GM12875 (cell line): ENCODE measurements at regions not wholly inside any gene's neighbourhood (a gene's known extent, or its start where the extent isn't known, plus 50 kb on each side); places are given as distances from the start of the nearest gene placed in this dataset.

Experiments
- H3K4me3 ChIP-seq: one replicate; pipeline ENCODE4 v1.5.1; 2011; ENCODE audit warnings: low read depth, low read length, control low read depth
- TF ChIP-seq, protein P1 (sequence below): IDR thresholded peaks from 2 replicates; pipeline ENCODE4 v1.5.1; 2011; ENCODE audit warnings: low read depth, mild to moderate bottlenecking, control low read depth, inconsistent platforms, low read length, moderate library complexity, borderline replicate concordance; ENCODE audit not compliant: insufficient read depth

DNA sequence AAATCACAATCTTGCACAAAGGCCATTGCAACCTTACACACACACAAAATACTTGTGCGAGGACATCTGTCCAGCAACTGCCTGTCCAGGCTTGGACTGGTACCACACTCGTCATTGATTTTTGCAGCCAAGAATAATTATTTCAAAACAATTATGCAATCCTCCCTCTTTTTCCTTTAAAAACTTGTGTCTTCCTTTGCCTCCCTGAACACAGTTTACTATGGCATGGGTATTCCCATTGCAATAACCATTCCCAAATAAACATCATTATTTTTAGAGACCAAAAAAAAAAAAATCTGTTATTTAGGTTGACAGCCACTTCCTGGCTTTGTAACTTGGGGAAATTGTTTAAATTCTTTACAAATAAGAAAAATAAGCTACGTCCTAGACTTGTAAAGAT, 54.0 kb downstream of the C11orf91 start:
- H3K4me3 ChIP-seq, result no peak overlapping the region
- TF ChIP-seq, protein P1, sequence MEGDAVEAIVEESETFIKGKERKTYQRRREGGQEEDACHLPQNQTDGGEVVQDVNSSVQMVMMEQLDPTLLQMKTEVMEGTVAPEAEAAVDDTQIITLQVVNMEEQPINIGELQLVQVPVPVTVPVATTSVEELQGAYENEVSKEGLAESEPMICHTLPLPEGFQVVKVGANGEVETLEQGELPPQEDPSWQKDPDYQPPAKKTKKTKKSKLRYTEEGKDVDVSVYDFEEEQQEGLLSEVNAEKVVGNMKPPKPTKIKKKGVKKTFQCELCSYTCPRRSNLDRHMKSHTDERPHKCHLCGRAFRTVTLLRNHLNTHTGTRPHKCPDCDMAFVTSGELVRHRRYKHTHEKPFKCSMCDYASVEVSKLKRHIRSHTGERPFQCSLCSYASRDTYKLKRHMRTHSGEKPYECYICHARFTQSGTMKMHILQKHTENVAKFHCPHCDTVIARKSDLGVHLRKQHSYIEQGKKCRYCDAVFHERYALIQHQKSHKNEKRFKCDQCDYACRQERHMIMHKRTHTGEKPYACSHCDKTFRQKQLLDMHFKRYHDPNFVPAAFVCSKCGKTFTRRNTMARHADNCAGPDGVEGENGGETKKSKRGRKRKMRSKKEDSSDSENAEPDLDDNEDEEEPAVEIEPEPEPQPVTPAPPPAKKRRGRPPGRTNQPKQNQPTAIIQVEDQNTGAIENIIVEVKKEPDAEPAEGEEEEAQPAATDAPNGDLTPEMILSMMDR, result no peak

DNA sequence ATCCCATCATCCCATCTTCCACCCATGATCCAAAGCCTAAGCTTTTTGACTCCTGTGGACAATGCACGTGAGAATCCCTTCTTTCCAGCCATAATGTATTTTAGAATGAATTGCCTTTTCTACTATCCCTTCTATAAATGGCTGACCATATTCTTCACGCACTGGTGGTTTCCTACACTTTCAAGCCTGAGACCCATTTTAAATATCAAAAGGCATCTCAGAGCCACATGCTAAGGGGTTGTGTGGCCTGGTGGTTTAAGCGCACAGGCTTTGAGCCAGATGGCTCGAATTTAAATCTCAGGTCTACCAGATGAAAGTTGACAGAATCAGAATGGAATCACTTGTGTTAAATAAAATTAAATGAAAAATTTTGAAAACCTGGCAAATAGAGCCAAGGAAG, 54.5 kb downstream of the C11orf91 start:
- H3K4me3 ChIP-seq, result no peak overlapping the region
- TF ChIP-seq, protein P1, result no peak

DNA sequence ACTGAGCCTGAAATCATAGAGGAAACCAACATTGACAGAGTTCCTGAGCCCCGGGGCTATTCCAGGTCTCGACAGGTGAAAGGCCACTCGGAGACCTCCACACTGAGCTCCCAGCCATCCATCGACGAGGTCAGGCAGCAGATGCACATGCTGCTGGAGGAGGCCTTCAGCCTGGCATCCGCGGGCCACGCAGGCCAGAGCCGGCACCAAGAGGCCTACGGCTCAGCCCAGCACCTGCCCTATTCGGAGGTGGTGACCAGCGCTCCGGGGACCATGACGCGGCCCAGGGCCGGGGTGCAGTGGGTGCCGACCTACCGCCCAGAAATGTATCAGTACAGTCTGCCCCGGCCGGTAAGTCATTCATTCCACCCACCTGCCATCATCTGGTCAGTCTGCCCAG, 54.9 kb downstream of the C11orf91 start:
- no peak overlapping the region for H3K4me3 ChIP-seq
- TF ChIP-seq, protein P1, result no peak

DNA sequence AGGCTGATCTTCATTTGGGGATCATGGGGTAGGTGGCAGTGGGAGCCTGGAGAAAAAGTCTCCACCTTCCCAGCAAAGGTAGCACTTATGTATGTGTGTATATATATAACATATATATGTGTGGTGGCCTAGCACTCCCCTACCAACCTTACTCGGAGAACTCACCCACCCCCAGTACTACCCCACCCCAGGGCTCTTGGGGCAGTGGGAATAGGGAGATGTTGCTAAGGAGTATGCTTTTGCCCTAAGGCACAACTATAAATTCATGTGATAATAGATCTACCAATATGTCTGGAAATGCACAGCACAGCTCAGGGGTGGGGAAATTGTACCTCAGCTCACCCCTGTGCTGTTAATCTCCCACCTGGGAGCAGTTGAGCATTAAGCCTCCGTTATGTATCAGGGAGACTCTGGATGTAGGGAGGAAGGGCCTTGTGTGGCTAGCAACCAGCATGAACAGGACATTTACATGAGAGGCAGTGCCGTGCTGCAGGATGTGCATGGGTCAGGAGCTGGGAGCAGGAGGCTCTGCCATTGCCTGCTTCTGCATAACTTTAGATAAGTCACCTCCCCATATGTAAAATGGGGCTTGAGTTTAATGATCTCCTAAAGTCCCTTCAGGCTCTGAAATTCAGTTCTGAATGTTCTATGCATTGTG, 57.3 kb downstream of the C11orf91 start:
- TF ChIP-seq, protein P1, result no peak

DNA sequence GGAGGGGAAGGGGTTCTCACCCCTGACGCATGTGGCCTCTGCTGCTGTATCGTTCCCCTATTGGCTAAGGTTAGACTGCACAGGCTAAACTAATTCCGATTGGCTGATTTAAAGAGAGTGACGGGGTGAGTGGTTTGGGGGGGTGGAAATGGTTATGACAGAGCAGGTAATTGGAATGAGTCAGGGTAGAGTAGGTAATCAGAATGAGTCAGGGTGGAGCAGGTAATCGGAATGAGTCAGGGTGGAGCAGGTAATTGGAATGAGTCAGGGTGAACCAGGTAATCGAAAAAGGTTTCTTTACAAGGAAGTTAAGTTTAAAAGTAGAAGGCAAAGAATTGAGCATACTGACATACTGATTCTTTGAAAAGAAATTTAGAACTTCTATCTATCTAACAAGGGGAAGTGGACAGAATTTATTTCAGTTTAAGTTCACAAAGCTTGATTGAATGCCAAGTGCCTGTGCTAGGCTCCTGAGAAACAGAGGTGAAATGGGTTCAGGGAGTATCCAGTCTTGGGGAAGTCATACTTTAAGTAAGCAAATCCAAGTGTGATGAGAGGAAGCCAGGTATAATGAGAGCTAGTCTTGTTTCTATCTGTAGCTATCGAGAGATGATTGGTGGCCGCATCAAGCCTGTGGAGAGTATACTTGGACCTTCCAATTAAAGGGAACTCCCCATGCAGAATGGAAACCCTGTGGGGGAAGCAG, 58.0 kb downstream of the C11orf91 start:
- TF ChIP-seq, protein P1, result no peak
- H3K4me3 ChIP-seq, result no peak overlapping the region

More for the DNA sequence above, 57.3 kb downstream of the C11orf91 start:
- no peak overlapping the region for H3K4me3 ChIP-seq

DNA sequence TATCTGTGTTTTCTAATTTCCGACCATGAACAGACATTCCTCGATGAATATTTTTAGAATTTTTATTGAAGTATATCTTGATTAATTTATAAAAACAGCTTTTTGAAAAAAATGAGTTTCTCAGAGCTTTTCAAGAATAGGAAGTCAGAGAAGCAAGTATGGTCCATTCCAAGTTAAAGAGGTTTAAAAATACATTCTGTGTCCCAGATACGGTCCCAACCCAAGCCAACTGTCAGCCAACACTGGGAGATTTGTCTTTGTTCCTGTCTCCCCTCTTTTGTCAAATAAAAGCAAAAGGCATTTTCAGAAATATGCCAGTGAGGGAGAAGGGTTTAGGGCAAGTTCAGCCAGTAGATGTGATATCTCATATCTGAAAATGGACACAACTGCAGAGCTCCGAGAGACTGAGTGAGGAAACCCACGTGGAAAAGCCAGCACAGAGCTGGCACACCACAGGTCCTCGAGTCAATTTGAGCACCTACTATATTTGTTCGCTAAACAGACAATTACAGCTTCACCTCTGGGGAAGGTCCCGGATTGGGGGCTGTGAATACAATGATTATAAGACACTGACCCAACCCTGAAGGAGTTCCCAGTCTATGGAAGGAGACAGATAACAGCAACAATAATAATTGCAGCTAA, 59.8 kb downstream of the C11orf91 start:
- TF ChIP-seq, protein P1, result no peak
- H3K4me3 ChIP-seq, result no peak overlapping the region
